ENCODE measurements at regions not wholly inside any gene's neighbourhood (a gene's known extent, or its start where the extent isn't known, plus 50 kb on each side); places are given as distances from the start of the nearest gene placed in this dataset.

DNA sequence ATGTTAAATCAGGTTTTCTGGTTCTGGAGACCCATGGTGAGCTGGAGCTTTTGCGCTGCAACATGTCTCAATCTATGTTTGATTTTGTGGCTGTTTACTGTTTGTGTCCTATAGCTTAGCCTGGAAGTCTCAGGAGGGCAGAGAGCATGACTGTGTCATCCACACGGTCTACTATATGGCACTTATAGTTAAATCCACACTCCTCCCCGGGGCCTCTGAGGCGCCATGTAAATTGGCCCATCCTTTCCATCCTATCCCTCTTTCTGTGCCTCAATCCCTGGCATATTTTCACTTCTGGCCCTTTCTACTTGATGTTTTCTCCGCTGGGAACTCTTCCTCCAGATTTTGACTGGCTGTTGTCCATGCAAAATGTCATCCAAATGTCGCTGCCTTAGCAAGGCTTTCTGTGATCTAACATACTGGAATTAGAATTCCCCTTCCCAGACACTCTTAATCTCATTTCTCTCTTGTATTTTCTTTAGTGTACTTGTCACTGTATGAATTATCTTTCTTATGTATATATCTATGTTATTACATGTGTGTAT, 560.8 kb upstream of the RGMA start:
- DNase-seq: no peak
- H3K36me3 Mint-ChIP-seq (ENCODE audit: low read depth): no peaks in the 10 kb centered on the region
- H3K27ac Mint-ChIP-seq: no peak overlapping the region
- TF ChIP-seq, protein P1, sequence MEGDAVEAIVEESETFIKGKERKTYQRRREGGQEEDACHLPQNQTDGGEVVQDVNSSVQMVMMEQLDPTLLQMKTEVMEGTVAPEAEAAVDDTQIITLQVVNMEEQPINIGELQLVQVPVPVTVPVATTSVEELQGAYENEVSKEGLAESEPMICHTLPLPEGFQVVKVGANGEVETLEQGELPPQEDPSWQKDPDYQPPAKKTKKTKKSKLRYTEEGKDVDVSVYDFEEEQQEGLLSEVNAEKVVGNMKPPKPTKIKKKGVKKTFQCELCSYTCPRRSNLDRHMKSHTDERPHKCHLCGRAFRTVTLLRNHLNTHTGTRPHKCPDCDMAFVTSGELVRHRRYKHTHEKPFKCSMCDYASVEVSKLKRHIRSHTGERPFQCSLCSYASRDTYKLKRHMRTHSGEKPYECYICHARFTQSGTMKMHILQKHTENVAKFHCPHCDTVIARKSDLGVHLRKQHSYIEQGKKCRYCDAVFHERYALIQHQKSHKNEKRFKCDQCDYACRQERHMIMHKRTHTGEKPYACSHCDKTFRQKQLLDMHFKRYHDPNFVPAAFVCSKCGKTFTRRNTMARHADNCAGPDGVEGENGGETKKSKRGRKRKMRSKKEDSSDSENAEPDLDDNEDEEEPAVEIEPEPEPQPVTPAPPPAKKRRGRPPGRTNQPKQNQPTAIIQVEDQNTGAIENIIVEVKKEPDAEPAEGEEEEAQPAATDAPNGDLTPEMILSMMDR (IDR thresholded peaks at IDR 0.05): no peak
- H3K27me3 Mint-ChIP-seq: peaks cover 3% of the 10 kb centered on the region
- no peak overlapping the region for H3K4me3 Mint-ChIP-seq
- H3K9me3 Mint-ChIP-seq: no peaks in the 10 kb centered on the region
- intact Hi-C loops (cut with micrococcal nuclease): no loop called here
- ChIA-PET CTCF (no interaction called here), POLR2A (no interaction called here)
- no peaks in the 10 kb centered on the region for H3K4me1 Mint-ChIP-seq (ENCODE audit: low read depth)
- no peak for ATAC-seq

DNA sequence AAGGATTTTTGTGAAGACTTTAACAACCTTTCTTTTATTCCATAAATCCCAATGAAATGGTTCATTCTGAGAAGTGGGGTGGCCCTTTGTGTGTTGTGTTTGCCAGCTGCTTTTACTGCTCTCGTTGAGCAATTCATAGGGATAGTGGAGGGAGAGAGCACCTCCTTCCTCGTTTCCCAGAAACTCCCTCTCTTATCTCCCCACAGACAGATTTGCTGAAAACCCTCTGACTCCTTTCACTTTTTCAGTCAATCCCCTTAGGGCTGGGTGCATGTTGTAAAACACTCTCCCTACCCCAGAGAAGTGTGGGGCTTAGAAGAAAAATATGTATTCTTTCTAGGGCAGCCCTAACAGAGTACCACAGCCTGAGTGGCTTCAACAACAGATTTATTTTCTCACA, 557.2 kb upstream of the RGMA start:
- Mint-ChIP-seq H3K4me1 (ENCODE audit: low read depth) (no peaks in the 10 kb centered on the region), H3K4me3 (no peak overlapping the region), H3K27ac (no peak overlapping the region), H3K36me3 (ENCODE audit: low read depth) (no peaks in the 10 kb centered on the region), H3K27me3 (peaks cover 4% of the 10 kb centered on the region), H3K9me3 (no peaks in the 10 kb centered on the region)
- TF ChIP-seq, protein P1 (IDR thresholded peaks at IDR 0.05): no peak
- intact Hi-C loops (cut with micrococcal nuclease): no loop called here
- DNase-seq (no peak), ATAC-seq (no peak)
- CTCF ChIA-PET: no interaction called here
- POLR2A ChIA-PET: no interaction called here

DNA sequence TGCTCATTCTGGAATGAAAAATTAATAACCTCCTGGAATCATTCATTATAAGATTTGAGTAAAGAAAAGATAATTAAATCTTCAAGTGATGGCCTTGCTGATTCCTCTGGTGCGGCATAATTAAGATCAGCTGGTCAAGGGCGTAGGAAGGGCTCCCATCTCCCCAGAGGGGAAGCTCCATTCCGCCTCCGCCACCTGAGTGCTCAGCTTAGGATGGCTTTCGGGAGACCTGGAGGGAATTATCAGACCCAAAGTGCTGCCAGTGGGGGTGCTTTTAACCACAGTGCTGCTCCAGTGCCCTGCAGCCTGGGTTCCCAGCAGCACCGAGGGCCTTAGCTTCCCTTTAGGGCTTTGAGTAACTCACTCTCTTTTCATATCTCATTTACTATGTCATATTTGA, 556.6 kb upstream of the RGMA start:
- Mint-ChIP-seq H3K4me3 (no peak overlapping the region), H3K27ac (no peak overlapping the region), H3K9me3 (no peaks in the 10 kb centered on the region), H3K27me3 (peaks cover 5% of the 10 kb centered on the region), H3K4me1 (ENCODE audit: low read depth) (no peaks in the 10 kb centered on the region), H3K36me3 (ENCODE audit: low read depth) (no peaks in the 10 kb centered on the region)
- no peak for ATAC-seq
- intact Hi-C loops (cut with micrococcal nuclease): no loop called here
- DNase-seq: no peak
- CTCF ChIA-PET: no interaction called here
- POLR2A ChIA-PET: no interaction called here
- TF ChIP-seq, protein P1 (IDR thresholded peaks at IDR 0.05): no peak

DNA sequence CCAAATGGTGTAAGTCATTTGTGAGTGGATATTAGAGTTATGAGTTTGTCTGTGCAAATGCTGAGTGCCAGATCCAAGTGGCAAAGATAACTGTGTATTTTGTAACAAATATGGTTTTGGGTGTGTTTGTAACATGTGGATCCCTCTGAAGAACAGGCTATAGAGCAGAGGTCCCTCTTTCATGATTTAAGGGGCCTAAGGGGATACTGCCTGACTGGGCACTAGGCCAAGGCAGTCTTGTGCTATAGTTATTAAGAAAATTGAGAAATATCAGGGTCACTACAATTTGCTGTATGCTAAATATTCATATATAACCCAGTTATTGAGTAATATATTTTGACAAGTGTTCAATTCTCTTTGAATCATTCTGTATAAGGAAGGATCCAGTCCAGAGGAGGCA, 555.6 kb upstream of the RGMA start:
- Mint-ChIP-seq H3K27me3 (peaks cover 5% of the 10 kb centered on the region), H3K36me3 (ENCODE audit: low read depth) (no peaks in the 10 kb centered on the region), H3K4me3 (no peak overlapping the region), H3K27ac (no peak overlapping the region), H3K4me1 (ENCODE audit: low read depth) (no peaks in the 10 kb centered on the region), H3K9me3 (no peaks in the 10 kb centered on the region)
- no peak for DNase-seq
- no peak for ATAC-seq
- ChIA-PET POLR2A (no interaction called here), CTCF (no interaction called here)
- intact Hi-C loops (cut with micrococcal nuclease): no loop called here
- TF ChIP-seq, protein P1 (IDR thresholded peaks at IDR 0.05): no peak

DNA sequence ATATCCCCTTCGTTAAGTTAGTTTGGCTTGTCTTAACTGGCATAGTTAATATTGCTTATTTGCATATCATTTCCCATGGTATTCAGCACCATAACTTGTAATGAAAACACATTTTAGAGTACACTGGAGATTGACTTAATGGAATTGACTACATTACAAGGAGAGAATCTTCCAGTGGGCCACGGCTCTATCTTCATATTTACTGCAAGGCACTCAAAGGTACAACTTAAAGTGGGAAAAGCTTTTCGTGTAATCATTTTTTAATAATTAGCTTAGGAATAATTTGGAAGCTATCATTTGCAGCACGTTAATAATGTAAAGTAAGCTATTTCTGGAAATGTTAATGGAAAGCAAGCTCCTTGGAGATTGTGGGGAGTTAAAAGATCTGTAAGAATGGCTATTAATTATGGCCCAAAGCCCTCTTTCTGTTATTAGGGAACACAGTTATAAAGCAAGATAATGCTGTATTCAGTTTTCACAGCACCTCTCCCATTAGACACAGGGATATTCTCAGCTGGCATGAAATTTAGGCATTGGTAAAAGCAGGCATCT, 551.5 kb upstream of the RGMA start:
- ChIA-PET POLR2A (no interaction called here), CTCF (no interaction called here)
- H3K9me3 Mint-ChIP-seq: no peaks in the 10 kb centered on the region
- no peak overlapping the region for H3K27ac Mint-ChIP-seq
- H3K4me3 Mint-ChIP-seq: no peak overlapping the region
- ATAC-seq (no peak), DNase-seq (no peak)
- H3K27me3 Mint-ChIP-seq: peaks cover 10% of the 10 kb centered on the region
- intact Hi-C loops (cut with micrococcal nuclease): no loop called here
- no peaks in the 10 kb centered on the region for H3K4me1 Mint-ChIP-seq (ENCODE audit: low read depth)
- H3K36me3 Mint-ChIP-seq (ENCODE audit: low read depth): no peaks in the 10 kb centered on the region
- TF ChIP-seq, protein P1 (IDR thresholded peaks at IDR 0.05): no peak
